ENCODE measurements at regions not wholly inside any gene's neighbourhood (a gene's known extent, or its start where the extent isn't known, plus 50 kb on each side); places are given as distances from the start of the nearest gene placed in this dataset.

- DNase-seq: no peak
Measured at GRCh38 chr11:116641561-116642045, 131.2 kb downstream of the BUD13 start.

GRCh38 chr11:116640641-116641402, 132.0 kb downstream of the BUD13 start:
- DNase-seq: no peak

GRCh38 chr11:116638463-116638862, 134.3 kb downstream of the BUD13 start:
- no peak for DNase-seq

GRCh38 chr11:116637766-116638165, 135.0 kb downstream of the BUD13 start:
- no peak for DNase-seq

- no peak for DNase-seq
Measured at GRCh38 chr11:116636341-116636929, 136.4 kb downstream of the BUD13 start.

- no peak for DNase-seq
Measured at GRCh38 chr11:116631201-116631600, 141.6 kb downstream of the BUD13 start.

- DNase-seq: no peak
Measured at GRCh38 chr11:116618461-116618860, 154.3 kb downstream of the BUD13 start.

- no peak for DNase-seq
Measured at GRCh38 chr11:116615211-116615865, 157.4 kb downstream of the BUD13 start.

- DNase-seq: no peak
Measured at GRCh38 chr11:116614306-116615210, 158.2 kb downstream of the BUD13 start.

- no peak for DNase-seq
Measured at GRCh38 chr11:116613206-116613875, 159.4 kb downstream of the BUD13 start.

- DNase-seq: no peak
Measured at GRCh38 chr11:116611998-116612620, 160.7 kb downstream of the BUD13 start.

- no peak for DNase-seq
Measured at GRCh38 chr11:116610190-116610589, 162.6 kb downstream of the BUD13 start.

- no peak for DNase-seq
Measured at GRCh38 chr11:116607027-116607426, 165.8 kb downstream of the BUD13 start.

- no peak for DNase-seq
Measured at GRCh38 chr11:116605543-116606459, 167.0 kb downstream of the BUD13 start.

GRCh38 chr11:116603728-116604323, 169.0 kb downstream of the BUD13 start:
- no peak for DNase-seq

- no peak for DNase-seq
Measured at GRCh38 chr11:116602637-116602942, 170.2 kb downstream of the BUD13 start.

- DNase-seq: no peak
Measured at GRCh38 chr11:116601814-116602636, 170.8 kb downstream of the BUD13 start.

GRCh38 chr11:116600930-116601329, 171.9 kb downstream of the BUD13 start:
- DNase-seq: no peak

GRCh38 chr11:116598556-116598955, 174.2 kb downstream of the BUD13 start:
- DNase-seq: no peak

GRCh38 chr11:116598036-116598435, 174.8 kb downstream of the BUD13 start:
- DNase-seq: no peak

Measured in HCEC 1CT (cell line).